Right lobe of liver (tissue), 6 donors: ENCODE measurements at regions not wholly inside any gene's neighbourhood (a gene's known extent, or its start where the extent isn't known, plus 50 kb on each side); places are given as distances from the start of the nearest gene placed in this dataset.
"Not testable (repeated sequence)": the region's sequence is repeated elsewhere in the genome, so short reads cannot be mapped to it uniquely, and the experiment has no call there.

Experiments
- ATAC-seq, 4 donors: fragments of 200-7000 bp; cut with Tn5 transposase; one replicate each; pipeline ENCODE4 v1.9.1; 2020; ENCODE audit warnings: mild to moderate bottlenecking in 4 of 4, moderate library complexity in 4 of 4
- DNase-seq, 3 donors: peaks; one replicate each; pipeline ENCODE4 v3.0.0-alpha.2; 2020
- H3K27ac ChIP-seq, 3 donors: fragments of 200-600 bp; one replicate each; pipeline ENCODE4 v1.8.0; 2022
- H3K27me3 ChIP-seq, 2 donors: fragments of 200-600 bp; one replicate each; pipeline ENCODE4 v1.8.0; 2022
- H3K36me3 ChIP-seq, 4 donors: fragments of 200-600 bp; sonication (generic) in 1 of 4; one replicate each; pipeline versions ENCODE4 v1.5.1 to v1.8.0; 2017 to 2022; ENCODE audit warnings: control low read depth in 1 of 4
- H3K4me1 ChIP-seq, 4 donors: fragments of 200-600 bp; sonication (generic) in 1 of 4; one replicate each; pipeline versions ENCODE4 v1.5.1 to v1.8.0; 2017 to 2022; ENCODE audit warnings: control low read depth in 1 of 4
- H3K4me3 ChIP-seq, 3 donors: fragments of 200-600 bp; one replicate each; pipeline ENCODE4 v1.8.0; 2022
- H3K9me3 ChIP-seq, 4 donors: fragments of 200-600 bp; sonication (generic) in 1 of 4; one replicate each; pipeline versions ENCODE4 v1.5.1 to v1.8.0; 2017 to 2022; ENCODE audit warnings: control low read depth in 1 of 4
- CTCF ChIP-seq, 4 donors: fragments of 200-600 bp in 3 of 4; fragments of 450-650 bp in 1 of 4; IDR thresholded peaks; one replicate each; pipeline versions ENCODE4 v1.5.1 to v1.8.0; 2016 to 2022; ENCODE audit warnings: antibody characterized with exemption in 4 of 4, mild to moderate bottlenecking in 2 of 4
- POLR2A ChIP-seq: fragments of 450-650 bp; IDR thresholded peaks from one replicate; pipeline ENCODE4 v1.6.1; 2017; ENCODE audit warnings: antibody characterized with exemption, mild to moderate bottlenecking
- WGBS: methylation state at CpG from one replicate; pipeline ENCODE4 v1.1.6; 2018; ENCODE audit warnings: low coverage, low lambda C conversion rate; ENCODE audit not compliant: insufficient coverage; ENCODE audit errors: missing lambda C conversion rate; 5-methylcytosine and 5-hydroxymethylcytosine counted together
- intact Hi-C, 2 donors: fragments of 100-400 bp; cut with DNase I; formaldehyde crosslinking; loops; one replicate each; pipeline versions ENCODE4 v1.11.2 to v1.14.1; 2022
- donor health status: DM: no; HTN: yes; CAD: no.
- donor health status: DM: no; HTN: no; CAD: no.
- donor health status: DM: no; HTN: no; CAD: no.
- donor health status: DM: no; HTN: yes; CAD: no.
- donor health status: DM: no; HTN: yes; CAD: no.

- Histone ChIP-seq H3K27ac (no peak overlapping the region), H3K36me3 (no peaks in the 10 kb centered on the region), H3K4me3 (no peak overlapping the region), H3K4me1 (no peaks in the 10 kb centered on the region), H3K9me3 (no peaks in the 10 kb centered on the region), H3K27me3 (no peaks in the 10 kb centered on the region)
- 40% methylated on average over 3 of the region's 3 CpGs for WGBS
- no peak for TF ChIP-seq POLR2A
- no peak for TF ChIP-seq CTCF (IDR thresholded peaks at IDR 0.05)
- ATAC-seq, result peak; percentile 53 to 66 (median 61)
- intact Hi-C loops, result no loop called here
- no peak for DNase-seq
Measured at GRCh38 chr3:56928379-56929068, 126.8 kb upstream of the ARHGEF3 start.

- WGBS, result 30% methylated on average over 1 of the region's 2 CpGs
- no peaks in the 10 kb centered on the region for H3K27me3 ChIP-seq
Measured at GRCh38 chr3:56927855-56928254, 126.1 kb upstream of the ARHGEF3 start.

GRCh38 chr3:56926947-56927282 is 125.2 kb upstream of the ARHGEF3 start:
- intact Hi-C loops, result no loop called here
- DNase-seq, result no peak
- Histone ChIP-seq H3K27me3 (no peaks in the 10 kb centered on the region), H3K36me3 (no peaks in the 10 kb centered on the region), H3K4me1 (no peaks in the 10 kb centered on the region), H3K9me3 (no peaks in the 10 kb centered on the region), H3K27ac (no peak overlapping the region), H3K4me3 (no peak overlapping the region)
- 78% methylated on average over 2 of the region's 2 CpGs for WGBS
- TF ChIP-seq POLR2A (no peak), CTCF (IDR thresholded peaks at IDR 0.05) (no peak)
- no peak for ATAC-seq

More at GRCh38 chr3:56927855-56928254, 126.1 kb upstream of the ARHGEF3 start:
- TF ChIP-seq POLR2A (no peak), CTCF (IDR thresholded peaks at IDR 0.05) (no peak)
- no peak overlapping the region for H3K27ac ChIP-seq
- no peak overlapping the region for H3K4me3 ChIP-seq
- ATAC-seq (no peak), DNase-seq (no peak)
- intact Hi-C loops, result no loop called here
- H3K9me3 ChIP-seq, result no peaks in the 10 kb centered on the region
- no peaks in the 10 kb centered on the region for H3K36me3 ChIP-seq
- no peaks in the 10 kb centered on the region for H3K4me1 ChIP-seq

DNA sequence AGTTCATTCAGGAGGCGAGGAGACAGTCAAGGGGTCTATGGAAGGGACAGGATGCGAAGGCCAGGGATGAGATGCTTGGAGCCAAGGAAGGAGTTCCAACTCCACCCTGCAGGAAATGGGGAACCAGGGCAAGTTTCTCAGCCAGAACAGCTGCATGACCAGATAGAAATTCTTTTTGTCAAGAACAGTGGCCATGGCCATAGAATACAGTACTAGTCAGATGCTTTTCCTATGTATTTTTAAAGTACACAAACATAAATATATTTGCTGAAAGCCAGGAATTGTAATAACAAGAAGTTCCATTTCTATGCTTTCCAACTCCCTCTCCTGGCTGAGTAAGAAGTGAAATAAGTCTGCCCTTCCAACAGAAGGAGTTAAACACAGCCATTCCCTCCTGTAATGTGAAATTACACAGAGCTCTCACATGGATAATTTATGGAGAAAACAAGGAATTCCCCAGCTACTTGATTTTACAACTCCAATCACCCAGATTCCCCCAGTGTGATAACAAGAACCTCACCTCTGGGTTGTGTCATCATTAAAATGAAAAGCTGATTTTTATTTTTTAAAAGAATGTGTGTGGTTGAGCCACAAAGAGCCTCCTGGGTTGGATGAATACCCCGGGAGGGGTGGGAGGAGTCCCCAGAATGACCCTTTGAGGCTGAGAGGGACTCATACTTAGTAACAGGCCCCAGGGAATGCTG is 124.6 kb upstream of the ARHGEF3 start:
- intact Hi-C loops, result no loop called here
- no peaks in the 10 kb centered on the region for H3K4me1 ChIP-seq
- TF ChIP-seq POLR2A, result no peak
- TF ChIP-seq CTCF (IDR thresholded peaks at IDR 0.05), result no peak

DNA sequence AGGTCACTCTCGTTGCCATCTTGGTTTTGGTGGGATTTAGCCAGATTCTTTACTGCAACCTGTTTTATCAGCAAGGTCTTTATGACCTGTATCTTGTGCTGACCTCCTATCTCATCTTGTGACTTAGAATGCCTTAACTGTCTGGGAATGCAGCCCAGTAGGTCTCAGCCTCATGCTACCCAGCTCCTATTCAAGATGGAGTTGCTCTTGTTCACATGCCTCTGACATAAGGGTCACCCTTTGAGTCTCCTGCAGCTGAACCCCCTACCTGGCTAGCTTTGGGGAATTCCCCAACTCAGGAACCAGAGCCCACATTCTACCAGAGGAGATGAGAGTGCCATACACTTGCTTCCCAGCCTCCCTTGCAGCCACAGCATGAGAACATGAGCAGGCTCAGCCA is 123.0 kb upstream of the ARHGEF3 start:
- not testable (repeated sequence) for ATAC-seq
- WGBS, result 100% methylated on average over 1 of the region's 1 CpG

More for the DNA sequence above, 124.6 kb upstream of the ARHGEF3 start:
- 65% methylated on average over 3 of the region's 3 CpGs for WGBS
- DNase-seq (no peak), ATAC-seq (no peak)
- H3K27me3 ChIP-seq, result no peaks in the 10 kb centered on the region
- H3K27ac ChIP-seq, result no peak overlapping the region
- no peaks in the 10 kb centered on the region for H3K36me3 ChIP-seq
- no peak overlapping the region for H3K4me3 ChIP-seq
- H3K9me3 ChIP-seq, result no peaks in the 10 kb centered on the region

More for the DNA sequence above, 123.0 kb upstream of the ARHGEF3 start:
- H3K27ac ChIP-seq, result peak overlapping the region in 2 of 3 donors; percentile 6 to 26
- H3K4me1 ChIP-seq, H3K36me3 ChIP-seq, H3K4me3 ChIP-seq, intact Hi-C loops, DNase-seq, H3K9me3 ChIP-seq, H3K27me3 ChIP-seq: not testable (repeated sequence)
